ENCODE measurements at regions not wholly inside any gene's neighbourhood (a gene's known extent, or its start where the extent isn't known, plus 50 kb on each side); places are given as distances from the start of the nearest gene placed in this dataset.

GRCh38 chr22:49490692-49491091 is 337.0 kb downstream of the BRD1 start:
- DNase-seq (ENCODE audit: low read depth in 2 of 3, low spot score in 2 of 3), result no peak

- no peak for DNase-seq (ENCODE audit: low read depth in 2 of 3, low spot score in 2 of 3)
These were observed 337.9 kb downstream of the BRD1 start for GRCh38 chr22:49489821-49490220.

- no peak for DNase-seq (ENCODE audit: low read depth in 2 of 3, low spot score in 2 of 3)
These were observed 338.7 kb downstream of the BRD1 start for GRCh38 chr22:49488943-49489342.

- DNase-seq (ENCODE audit: low read depth in 2 of 3, low spot score in 2 of 3), result no peak
These were observed 339.7 kb downstream of the BRD1 start for GRCh38 chr22:49487950-49488349.

DNA sequence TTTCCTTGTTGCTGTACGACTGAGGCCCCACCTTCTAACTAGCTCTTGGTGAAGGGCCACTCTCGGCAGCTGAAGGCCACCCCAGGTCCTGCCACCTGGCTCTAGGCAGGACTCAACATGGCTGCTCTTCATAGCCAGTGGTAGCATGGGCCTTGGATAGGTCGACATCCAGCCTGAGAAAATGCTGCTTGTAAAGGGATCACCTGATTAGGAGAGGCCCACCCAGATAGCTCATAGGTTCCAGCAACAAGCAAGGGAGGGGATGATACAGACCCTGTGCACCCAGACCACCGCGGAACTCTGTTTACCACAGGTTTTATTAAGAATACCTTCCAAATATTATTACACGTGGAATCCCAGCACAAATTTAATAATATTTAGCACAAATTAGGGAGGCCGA is 341.4 kb downstream of the BRD1 start:
- no peak for DNase-seq (ENCODE audit: low read depth in 2 of 3, low spot score in 2 of 3)

DNA sequence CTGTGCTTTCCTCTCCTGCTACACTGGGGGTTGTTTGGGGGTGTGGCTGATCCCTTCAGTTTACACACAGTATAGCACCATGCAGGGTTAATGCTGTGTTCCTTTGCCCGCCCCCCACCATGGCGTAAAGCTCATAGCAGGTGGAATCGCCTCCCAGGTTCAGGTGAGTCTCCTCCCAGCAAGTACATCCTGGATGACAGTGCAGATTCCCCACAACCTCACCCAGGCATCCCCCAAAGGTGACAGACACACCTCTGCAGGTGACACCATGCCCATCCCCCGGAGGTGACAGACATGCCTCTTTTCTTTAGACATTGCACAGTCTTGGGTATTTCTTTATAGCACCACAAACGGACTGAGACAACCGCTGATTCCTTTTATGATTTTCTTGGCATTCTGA is 343.7 kb downstream of the BRD1 start:
- no peak for DNase-seq (ENCODE audit: low read depth in 2 of 3, low spot score in 2 of 3)

DNA sequence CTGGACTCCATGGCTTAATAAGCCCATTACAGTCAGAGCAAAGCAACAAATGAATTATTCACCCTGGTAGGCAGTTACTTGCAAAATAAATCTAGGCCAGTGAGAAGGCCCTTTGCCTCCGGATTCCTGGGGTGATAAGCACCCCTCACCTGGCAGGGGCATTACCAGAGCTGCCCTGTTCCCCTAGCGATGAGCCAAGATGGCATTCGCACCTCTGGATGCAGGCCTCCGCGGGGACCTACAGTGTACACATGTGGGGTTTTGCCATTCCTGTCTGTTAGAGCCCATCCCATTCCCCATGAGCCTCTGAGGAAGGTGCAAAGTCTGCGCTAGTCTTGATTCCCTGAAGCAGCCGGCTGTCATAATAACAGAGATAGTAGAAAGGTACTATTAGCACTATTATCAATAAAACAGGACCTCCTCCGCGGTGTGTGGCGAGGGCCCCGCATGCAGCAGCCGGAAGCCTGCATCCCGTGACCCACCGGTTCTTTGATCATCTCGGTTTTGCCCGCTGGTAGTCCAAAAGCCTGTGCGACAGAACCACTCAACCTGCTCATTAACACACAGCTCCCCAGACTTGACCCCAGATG is 344.3 kb downstream of the BRD1 start:
- no peak for DNase-seq (ENCODE audit: low read depth in 2 of 3, low spot score in 2 of 3)

DNA sequence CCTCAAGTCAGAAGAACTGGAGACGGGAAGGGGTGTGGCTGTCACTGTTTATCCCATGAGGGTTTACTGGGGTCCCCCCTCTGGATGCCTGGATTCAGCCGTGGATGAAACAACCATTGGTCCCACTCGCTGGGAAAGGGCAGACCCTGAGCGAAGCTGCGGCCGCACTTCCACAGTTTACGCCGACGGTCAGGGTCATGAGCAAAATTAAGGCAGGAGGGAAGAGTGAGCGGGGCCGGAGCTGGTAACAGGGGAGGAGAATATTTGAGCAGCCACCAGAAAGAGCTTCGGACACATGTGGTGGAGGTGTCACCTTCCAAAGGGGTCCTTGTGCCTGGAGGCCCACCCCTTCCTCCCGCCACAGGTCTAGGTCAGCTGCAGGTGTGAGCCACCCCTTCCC is 344.9 kb downstream of the BRD1 start:
- no peak for DNase-seq (ENCODE audit: low read depth in 2 of 3, low spot score in 2 of 3)

- DNase-seq (ENCODE audit: low read depth in 2 of 3, low spot score in 2 of 3), result no peak
These were observed 345.8 kb downstream of the BRD1 start for GRCh38 chr22:49481659-49482399.

DNA sequence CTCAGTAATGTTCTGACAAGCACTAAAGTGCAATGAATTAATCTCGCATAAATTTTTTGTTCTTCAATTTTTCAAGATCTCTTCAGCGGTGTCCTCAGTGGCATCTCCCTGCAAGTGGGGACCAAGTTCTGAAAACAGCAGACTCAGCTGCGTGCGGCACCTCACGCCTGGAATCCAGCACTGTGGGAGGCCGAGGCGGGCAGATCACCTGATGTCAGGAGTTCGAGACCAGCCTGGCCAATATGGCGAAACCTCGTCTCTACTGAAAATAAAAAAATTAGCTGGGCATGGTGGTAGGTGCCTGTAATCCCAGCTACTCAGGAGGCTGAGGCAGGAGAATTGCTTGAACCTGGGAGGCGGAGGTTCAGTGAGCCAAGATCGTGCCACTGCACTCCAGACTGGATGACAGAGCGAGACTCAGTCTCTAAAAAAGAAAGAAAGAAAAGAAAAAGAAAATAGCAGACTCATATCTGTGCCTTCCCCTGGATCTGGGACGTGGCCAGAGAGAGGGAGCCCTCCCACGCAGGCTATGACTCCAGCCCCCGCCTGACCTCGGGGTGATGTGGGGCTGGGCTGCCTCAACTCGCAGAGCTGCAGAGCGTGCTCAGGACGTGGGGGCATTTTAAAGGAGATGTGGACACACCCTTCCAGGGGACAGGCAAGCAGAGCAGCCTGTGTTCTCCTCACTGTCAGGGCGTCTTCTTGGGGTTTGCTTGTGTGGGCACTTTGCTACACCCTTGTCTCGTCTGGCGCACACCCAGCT is 346.6 kb downstream of the BRD1 start:
- no peak for DNase-seq (ENCODE audit: low read depth in 2 of 3, low spot score in 2 of 3)

DNA sequence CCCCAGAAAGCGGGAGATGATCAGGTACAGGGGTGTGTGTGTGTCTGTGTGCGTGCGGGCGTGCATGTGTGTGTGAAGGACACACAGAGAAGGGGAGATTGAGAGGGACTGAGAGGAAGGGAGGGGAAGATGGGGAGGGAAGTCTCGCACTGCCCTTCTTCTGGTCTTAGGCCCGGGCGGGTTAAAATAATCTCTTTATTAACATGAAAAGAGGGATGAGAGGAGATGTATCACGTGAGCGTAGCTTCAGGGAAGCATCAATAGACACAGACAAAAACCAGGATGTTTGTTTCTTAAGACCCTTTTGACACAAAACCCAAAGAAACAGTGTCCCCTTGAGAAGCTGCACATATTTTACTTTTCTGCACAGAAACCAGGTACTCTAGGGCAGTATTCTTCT is 347.3 kb downstream of the BRD1 start:
- no peak for DNase-seq (ENCODE audit: low read depth in 2 of 3, low spot score in 2 of 3)

- DNase-seq (ENCODE audit: low read depth in 2 of 3, low spot score in 2 of 3), result no peak
These were observed 348.1 kb downstream of the BRD1 start for GRCh38 chr22:49479566-49479965.

DNA sequence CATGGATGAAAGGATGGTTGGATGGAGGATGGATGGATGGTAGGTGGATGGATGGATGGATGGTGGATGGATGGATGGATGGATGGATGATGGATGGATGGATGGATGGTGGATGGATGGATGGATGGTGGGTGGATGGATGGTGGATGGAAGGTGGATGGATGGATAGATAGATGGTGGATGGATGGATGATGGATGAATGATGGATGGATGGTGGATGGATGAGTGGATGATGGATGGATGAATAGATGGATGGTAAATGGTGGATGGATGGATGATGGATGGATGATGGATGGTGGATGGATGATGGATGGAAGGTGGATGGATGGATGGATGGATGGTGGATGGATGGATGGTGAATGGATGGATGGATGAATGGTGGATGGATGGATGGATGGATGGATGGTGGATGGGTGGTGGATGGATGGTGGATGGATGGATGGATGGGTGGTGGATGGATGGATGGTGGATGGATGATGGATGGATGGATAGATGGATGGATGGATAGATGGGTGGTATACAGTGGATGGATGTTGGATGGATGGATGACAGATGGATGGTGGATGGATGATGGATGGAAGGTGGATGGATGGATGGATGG is 350.8 kb downstream of the BRD1 start:
- no peak for DNase-seq (ENCODE audit: low read depth in 2 of 3, low spot score in 2 of 3)

DNA sequence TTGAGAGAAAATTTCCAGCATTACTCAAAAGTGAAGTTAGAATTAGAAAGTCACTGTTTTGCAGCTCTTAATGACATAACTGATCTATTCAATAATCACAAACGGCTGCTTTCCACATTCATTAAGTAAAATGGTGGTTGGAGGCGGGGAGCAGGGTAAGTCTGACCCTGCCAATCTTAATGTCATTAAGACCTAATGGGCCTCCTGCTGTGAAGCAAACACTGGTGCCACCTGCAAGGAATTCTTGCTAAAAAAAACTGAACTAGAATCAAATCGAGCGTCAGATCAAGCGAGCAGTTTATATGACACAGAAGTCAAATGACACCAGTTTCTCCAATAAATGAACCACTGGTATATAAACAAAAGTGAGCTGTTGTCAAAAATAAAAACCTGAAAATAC is 351.5 kb downstream of the BRD1 start:
- DNase-seq (ENCODE audit: low read depth in 2 of 3, low spot score in 2 of 3), result no peak

DNA sequence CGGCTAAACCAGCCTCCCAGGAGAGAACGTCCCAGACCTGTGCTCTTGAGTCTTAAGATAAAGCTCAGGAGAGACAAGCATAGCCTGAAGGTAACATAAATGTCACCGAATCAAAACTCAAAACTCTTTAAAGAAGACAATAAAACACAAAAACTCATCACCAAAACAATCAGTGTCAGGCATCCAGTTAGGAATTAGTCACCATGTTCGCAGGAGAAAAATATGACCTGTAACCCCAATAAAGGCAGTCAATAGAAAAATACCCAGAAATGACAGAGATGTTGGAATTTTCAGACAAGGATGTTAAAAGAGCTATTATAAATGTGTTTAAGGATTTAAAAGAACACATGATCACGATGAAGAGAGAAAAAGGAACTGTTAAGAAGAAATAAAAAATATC is 352.4 kb downstream of the BRD1 start:
- no peak for DNase-seq (ENCODE audit: low read depth in 2 of 3, low spot score in 2 of 3)

DNA sequence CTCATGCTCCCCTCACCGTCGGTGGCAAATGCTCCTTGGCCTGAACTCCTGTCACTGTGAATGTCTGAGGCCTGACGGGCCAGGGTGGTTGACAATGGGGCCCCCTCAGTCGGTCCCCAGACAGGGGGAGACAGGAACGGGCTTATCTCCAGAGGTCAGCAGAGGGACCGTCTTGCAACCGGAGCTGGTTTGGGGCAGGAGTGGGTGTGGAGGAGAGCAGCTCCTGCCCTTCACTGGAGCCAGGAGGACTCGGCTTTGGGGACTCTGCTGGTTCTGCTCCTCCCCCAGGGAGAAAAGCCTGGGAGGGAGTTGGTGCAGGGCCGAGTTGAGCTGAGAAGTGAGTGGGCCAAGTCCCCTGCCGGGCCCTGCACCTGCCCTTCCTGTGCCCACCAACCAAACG is 354.4 kb downstream of the BRD1 start:
- DNase-seq (ENCODE audit: low read depth in 2 of 3, low spot score in 2 of 3), result no peak

GRCh38 chr22:49470741-49471503 is 356.8 kb downstream of the BRD1 start:
- no peak for DNase-seq (ENCODE audit: low read depth in 2 of 3, low spot score in 2 of 3)

GRCh38 chr22:49469896-49470740 is 357.6 kb downstream of the BRD1 start:
- no peak for DNase-seq (ENCODE audit: low read depth in 2 of 3, low spot score in 2 of 3)

GRCh38 chr22:49468487-49469198 is 359.0 kb downstream of the BRD1 start:
- DNase-seq (ENCODE audit: low read depth in 2 of 3, low spot score in 2 of 3), result no peak

Measured in activated CD8-positive, alpha-beta memory T cell treated with anti-CD3 and anti-CD28 coated beads for 48 hours (primary cell).